C4-2B (cell line): ENCODE measurements at regions not wholly inside any gene's neighbourhood (a gene's known extent, or its start where the extent isn't known, plus 50 kb on each side); places are given as distances from the start of the nearest gene placed in this dataset.

ENCODE experiments used
- H3K27ac ChIP-seq: fragments of 450-650 bp; 2 replicates; pipeline ENCODE4 v1.5.1; 2017
- CTCF ChIP-seq: fragments of 450-650 bp; conservative IDR thresholded peaks from 2 replicates; pipeline ENCODE4 v1.5.1; 2017; ENCODE audit warnings: mild to moderate bottlenecking
- ZFX ChIP-seq: fragments of 450-650 bp; IDR thresholded peaks from 2 replicates; pipeline ENCODE4 v1.6.1; 2017

- TF ChIP-seq ZFX (no peak), CTCF (no peak)
- no peak overlapping the region for H3K27ac ChIP-seq
Observed at GRCh38 chr3:153956613-153957012, 164.6 kb upstream of the ARHGEF26 start.

GRCh38 chr3:153957421-153957820 lies 163.8 kb upstream of the ARHGEF26 start:
- TF ChIP-seq ZFX, result no peak
- TF ChIP-seq CTCF, result no peak
- no peak overlapping the region for H3K27ac ChIP-seq

- no peak for TF ChIP-seq CTCF
- TF ChIP-seq ZFX, result no peak
Observed at GRCh38 chr3:153958635-153959595, 162.3 kb upstream of the ARHGEF26 start.

DNA sequence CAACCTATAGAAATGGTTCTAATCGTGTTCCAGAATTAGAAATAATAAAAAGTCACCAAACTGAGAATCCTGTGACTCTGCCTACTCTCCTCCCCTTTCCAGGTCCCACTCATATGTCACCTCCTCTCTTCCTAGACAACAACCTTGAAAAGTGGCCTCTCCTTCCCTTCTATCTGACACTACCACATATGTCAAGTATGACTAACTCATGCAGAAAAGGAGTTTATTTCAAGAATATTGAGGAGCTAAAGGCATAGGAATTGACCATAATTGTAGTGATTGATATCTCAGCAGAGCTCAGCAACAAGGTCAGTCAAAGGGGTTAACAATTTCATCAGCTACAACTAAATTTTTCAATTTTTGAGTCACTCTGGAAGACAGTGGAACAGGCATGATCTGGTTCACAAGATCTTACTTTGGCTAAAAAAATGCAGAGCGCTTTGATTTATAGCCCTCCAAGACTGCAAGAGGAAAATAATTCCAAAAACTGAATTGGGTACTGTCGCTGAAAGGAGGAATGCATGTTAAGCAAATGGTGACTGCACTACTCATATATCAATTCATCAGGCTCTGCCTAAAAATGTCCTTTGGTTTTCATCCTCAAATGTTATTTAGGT lies 160.6 kb upstream of the ARHGEF26 start:
- TF ChIP-seq CTCF, result no peak
- TF ChIP-seq ZFX, result no peak

More at GRCh38 chr3:153958635-153959595, 162.3 kb upstream of the ARHGEF26 start:
- no peak overlapping the region for H3K27ac ChIP-seq

DNA sequence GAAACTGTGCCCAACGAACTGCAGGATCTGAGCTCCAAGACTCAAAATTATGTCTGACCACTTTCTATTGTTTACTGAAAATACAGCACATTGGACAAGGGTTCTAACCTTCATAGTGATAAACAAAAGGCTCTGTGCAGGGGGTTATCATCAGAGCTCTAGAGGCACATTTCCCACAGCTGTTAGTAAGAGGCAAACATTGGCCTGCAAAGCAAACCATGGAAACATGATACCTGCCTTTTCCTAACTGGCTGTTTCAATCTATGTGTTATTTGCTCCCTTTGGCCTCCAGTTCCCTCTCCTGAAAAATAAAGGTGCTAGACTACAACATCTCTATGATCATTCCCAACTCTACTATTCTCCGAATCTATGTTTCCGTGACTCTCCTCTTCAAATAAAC lies 159.7 kb upstream of the ARHGEF26 start:
- no peak overlapping the region for H3K27ac ChIP-seq
- TF ChIP-seq ZFX (no peak), CTCF (no peak)

More for the DNA sequence above, 160.6 kb upstream of the ARHGEF26 start:
- H3K27ac ChIP-seq, result no peak overlapping the region

GRCh38 chr3:153963012-153963411 lies 158.2 kb upstream of the ARHGEF26 start:
- TF ChIP-seq CTCF (no peak), ZFX (no peak)
- no peak overlapping the region for H3K27ac ChIP-seq

DNA sequence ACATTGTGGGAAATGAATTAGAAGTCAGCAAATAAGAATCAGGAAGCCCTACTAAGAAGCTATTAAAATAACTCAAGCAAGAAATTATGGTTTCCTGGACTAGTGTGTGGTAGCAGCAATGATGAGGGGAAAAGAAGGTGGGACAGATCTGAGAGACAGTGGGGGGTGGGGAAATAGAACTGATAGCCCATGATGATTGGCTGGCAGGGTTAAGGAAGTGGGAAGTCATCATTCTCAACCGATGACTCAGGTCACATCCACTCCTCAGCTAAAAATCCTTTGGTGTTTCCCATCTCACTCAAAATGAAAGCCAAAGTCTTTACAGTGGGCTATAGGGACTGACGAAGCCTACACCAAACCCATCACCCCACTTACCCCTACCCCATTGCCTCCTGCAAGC lies 153.9 kb upstream of the ARHGEF26 start:
- H3K27ac ChIP-seq, result no peak overlapping the region
- no peak for TF ChIP-seq CTCF
- no peak for TF ChIP-seq ZFX
